C4-2B (cell line): ENCODE measurements at regions not wholly inside any gene's neighbourhood (a gene's known extent, or its start where the extent isn't known, plus 50 kb on each side); places are given as distances from the start of the nearest gene placed in this dataset.

Experiments
- CTCF ChIP-seq: fragments of 450-650 bp; conservative IDR thresholded peaks from 2 replicates; pipeline ENCODE4 v1.5.1; 2017; ENCODE audit warnings: mild to moderate bottlenecking
- ZFX ChIP-seq: fragments of 450-650 bp; IDR thresholded peaks from 2 replicates; pipeline ENCODE4 v1.6.1; 2017

- TF ChIP-seq CTCF (no peak), ZFX (no peak)
These were observed 148.8 kb downstream of the FOXL1 start for GRCh38 chr16:86727131-86727530.
